ENCODE measurements at regions not wholly inside any gene's neighbourhood (a gene's known extent, or its start where the extent isn't known, plus 50 kb on each side); places are given as distances from the start of the nearest gene placed in this dataset.
"Not testable (repeated sequence)": the region's sequence is repeated elsewhere in the genome, so short reads cannot be mapped to it uniquely, and the experiment has no call there.

DNA sequence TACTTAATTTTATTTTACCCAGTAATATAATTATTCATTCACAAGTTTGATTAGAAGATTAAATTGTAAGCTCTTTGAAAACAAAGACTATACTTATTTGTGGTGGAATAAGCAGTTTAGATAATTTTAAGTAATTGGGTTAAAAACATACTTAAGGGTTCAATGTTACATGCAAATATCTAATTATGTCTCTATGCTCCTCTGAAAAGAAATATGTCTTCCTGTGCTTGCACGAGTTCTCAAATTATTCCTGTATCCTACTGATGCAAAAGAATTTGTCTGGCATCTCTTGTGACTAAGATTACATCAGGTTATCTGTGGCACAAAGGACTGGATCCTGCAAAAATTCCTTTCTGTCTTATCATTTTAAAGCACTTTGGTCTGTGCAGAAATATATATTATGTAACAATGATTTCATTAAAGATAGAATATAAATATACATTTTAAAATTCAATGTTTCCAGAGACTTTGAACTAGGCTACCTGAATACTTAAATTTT is 416.7 kb downstream of the COL11A1 start:
- no peaks in the 10 kb centered on the region for H3K4me1 ChIP-seq
- no peaks in the 10 kb centered on the region for H3K27me3 ChIP-seq (replicated peaks in 1 of 7)
- H3K9me3 ChIP-seq: peaks cover 0 to 20% (median 13%) of the 10 kb centered on the region in 8 donors
- no peaks in the 10 kb centered on the region for H3K36me3 ChIP-seq
- no peak for DNase-seq
- no peak overlapping the region for H3K27ac ChIP-seq
- WGBS, 5 donors: 45 to 68% (median 52%) methylated on average over 1 of the region's 1 CpG
- intact Hi-C loops (cut with DNase I; ENCODE audit: low total_unique reads): no loop called here
- no peak overlapping the region for H3K4me3 ChIP-seq
- TF ChIP-seq POLR2AphosphoS5 (IDR thresholded peaks at IDR 0.05) (no peak), POLR2A (IDR thresholded peaks at IDR 0.05) (no peak)
- TF ChIP-seq, protein P1, sequence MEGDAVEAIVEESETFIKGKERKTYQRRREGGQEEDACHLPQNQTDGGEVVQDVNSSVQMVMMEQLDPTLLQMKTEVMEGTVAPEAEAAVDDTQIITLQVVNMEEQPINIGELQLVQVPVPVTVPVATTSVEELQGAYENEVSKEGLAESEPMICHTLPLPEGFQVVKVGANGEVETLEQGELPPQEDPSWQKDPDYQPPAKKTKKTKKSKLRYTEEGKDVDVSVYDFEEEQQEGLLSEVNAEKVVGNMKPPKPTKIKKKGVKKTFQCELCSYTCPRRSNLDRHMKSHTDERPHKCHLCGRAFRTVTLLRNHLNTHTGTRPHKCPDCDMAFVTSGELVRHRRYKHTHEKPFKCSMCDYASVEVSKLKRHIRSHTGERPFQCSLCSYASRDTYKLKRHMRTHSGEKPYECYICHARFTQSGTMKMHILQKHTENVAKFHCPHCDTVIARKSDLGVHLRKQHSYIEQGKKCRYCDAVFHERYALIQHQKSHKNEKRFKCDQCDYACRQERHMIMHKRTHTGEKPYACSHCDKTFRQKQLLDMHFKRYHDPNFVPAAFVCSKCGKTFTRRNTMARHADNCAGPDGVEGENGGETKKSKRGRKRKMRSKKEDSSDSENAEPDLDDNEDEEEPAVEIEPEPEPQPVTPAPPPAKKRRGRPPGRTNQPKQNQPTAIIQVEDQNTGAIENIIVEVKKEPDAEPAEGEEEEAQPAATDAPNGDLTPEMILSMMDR (IDR thresholded peaks at IDR 0.05 in 8 of 11, conservative IDR thresholded peaks at IDR 0.05 in 3 of 11): no peak

DNA sequence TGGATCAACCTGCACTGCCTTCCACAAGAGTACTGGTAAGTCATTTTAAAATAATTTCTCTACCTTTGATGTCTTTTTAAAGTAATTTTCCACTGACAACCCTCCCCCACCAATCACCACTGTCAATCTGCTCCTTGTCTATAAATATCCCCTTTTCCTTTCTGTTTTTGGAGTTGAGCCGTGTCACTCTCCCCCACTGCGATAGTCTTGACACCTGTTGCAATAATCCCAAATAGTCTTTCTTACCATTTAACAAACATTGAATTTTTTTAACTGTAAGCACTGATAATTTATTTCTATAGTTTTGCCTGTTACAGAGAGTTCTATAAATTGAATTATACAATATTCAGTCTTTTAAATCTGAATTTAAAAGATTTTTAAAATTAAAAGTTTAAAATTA is 420.9 kb downstream of the COL11A1 start:
- DNase-seq: no peak
- 60 to 76% (median 68%) methylated on average over 2 of the region's 2 CpGs for WGBS, 5 donors
- Histone ChIP-seq H3K36me3 (no peaks in the 10 kb centered on the region), H3K27me3 (replicated peaks in 1 of 7) (no peaks in the 10 kb centered on the region), H3K9me3 (peaks cover 0 to 6% (median 0%) of the 10 kb centered on the region in 8 donors), H3K27ac (no peak overlapping the region), H3K4me1 (no peaks in the 10 kb centered on the region), H3K4me3 (no peak overlapping the region)
- intact Hi-C loops (cut with DNase I; ENCODE audit: low total_unique reads): no loop called here
- TF ChIP-seq POLR2A (IDR thresholded peaks at IDR 0.05): no peak
- TF ChIP-seq POLR2AphosphoS5 (IDR thresholded peaks at IDR 0.05): no peak
- TF ChIP-seq, protein P1 (IDR thresholded peaks at IDR 0.05 in 8 of 11, conservative IDR thresholded peaks at IDR 0.05 in 3 of 11): no peak

DNA sequence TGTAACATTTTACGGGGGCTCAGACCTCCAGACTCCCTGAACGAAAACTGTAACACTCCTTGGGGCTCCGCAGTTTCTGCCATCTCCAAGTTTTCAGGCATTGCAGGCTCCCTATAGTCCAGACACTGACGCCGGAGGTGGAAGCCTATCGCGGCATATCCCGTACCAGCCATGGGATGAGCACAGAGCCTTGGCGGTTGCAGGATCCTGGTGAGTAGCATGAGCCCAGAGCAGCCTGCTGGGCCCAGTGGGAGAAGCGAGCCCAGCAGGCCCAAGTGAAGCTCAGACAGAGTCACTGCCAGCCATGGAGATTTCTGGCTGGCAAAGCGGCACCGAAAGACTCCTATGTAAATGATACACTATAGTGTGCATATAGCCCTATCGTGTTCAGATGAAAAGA is 446.8 kb downstream of the COL11A1 start:
- Histone ChIP-seq H3K27me3 (replicated peaks in 1 of 7) (no peaks in the 10 kb centered on the region), H3K4me1 (no peaks in the 10 kb centered on the region), H3K36me3 (no peaks in the 10 kb centered on the region), H3K9me3 (peaks cover 0 to 19% (median 12%) of the 10 kb centered on the region in 8 donors), H3K4me3 (no peak overlapping the region), H3K27ac (no peak overlapping the region)
- intact Hi-C loops (cut with DNase I; ENCODE audit: low total_unique reads): no loop called here
- peak; percentile 68 for DNase-seq
- 89 to 93% (median 92%) methylated on average over 13 of the region's 13 CpGs for WGBS, 5 donors
- TF ChIP-seq POLR2AphosphoS5 (IDR thresholded peaks at IDR 0.05) (no peak), POLR2A (IDR thresholded peaks at IDR 0.05) (no peak)
- TF ChIP-seq, protein P1 (IDR thresholded peaks at IDR 0.05 in 8 of 11, conservative IDR thresholded peaks at IDR 0.05 in 3 of 11): no peak

DNA sequence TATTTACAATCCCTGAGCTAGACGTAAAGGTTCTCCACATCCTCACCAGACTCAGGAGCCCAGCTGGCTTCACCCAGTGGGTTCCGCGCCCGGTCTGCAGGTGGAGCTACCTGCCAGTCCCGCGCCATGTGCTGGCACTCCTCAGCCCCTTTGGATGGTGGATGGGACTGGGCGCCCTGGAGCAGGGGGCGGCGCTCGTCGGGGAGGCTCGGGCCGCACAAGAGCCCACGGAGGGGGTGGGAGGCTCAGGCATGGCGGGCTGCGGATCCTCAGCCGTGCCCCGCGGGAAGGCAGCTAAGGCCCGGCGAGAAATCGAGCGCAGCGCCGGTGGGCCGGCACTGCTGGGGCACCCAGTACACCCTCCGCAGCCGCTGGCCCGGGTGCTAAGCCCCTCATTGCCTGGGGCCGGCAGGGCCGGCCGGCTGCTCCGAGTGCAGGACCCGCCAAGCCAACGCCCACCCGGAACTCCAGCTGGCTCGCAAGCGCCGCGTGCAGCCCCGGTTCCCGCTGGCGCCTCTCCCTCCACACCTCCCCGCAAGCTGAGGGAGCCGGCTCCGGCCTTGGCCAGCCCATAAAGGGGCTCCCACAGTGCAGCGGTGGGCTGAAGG is 448.3 kb downstream of the COL11A1 start:
- DNase-seq: peak; percentile 69
- H3K27me3 ChIP-seq (replicated peaks in 1 of 7); intact Hi-C loops (cut with DNase I; ENCODE audit: low total_unique reads); H3K4me3 ChIP-seq; H3K27ac ChIP-seq; H3K4me1 ChIP-seq; H3K36me3 ChIP-seq: not testable (repeated sequence)
- 89 to 96% (median 93%) methylated on average over 19 to 47 of the region's 47 CpGs for WGBS, 5 donors
- H3K9me3 ChIP-seq: peaks cover 0 to 19% (median 12%) of the 10 kb centered on the region in 8 donors

Measured in spleen (tissue), 11 donors.